Neural cell (in vitro differentiated cells): ENCODE measurements at regions not wholly inside any gene's neighbourhood (a gene's known extent, or its start where the extent isn't known, plus 50 kb on each side); places are given as distances from the start of the nearest gene placed in this dataset.

ENCODE experiments used
- EP300 ChIP-seq: fragments of 450-650 bp; conservative IDR thresholded peaks from 2 replicates; pipeline ENCODE4 v1.6.1; 2014; ENCODE audit warnings: antibody characterized with exemption, mild to moderate bottlenecking, moderate library complexity; ENCODE audit not compliant: poor library complexity, severe bottlenecking
- EZH2 ChIP-seq: fragments of 200-600, 300-800 bp; shearing (Covaris generic), sonication (generic); IDR thresholded peaks from 2 replicates; pipeline ENCODE4 v1.6.1; 2014; ENCODE audit warnings: antibody characterized with exemption, low read length, borderline replicate concordance, mild to moderate bottlenecking; ENCODE audit not compliant: insufficient read depth, poor library complexity, severe bottlenecking
- MXI1 ChIP-seq: fragments of 450-650 bp; conservative IDR thresholded peaks from 2 replicates; pipeline ENCODE4 v1.6.1; 2014; ENCODE audit warnings: antibody characterized with exemption, mild to moderate bottlenecking; ENCODE audit not compliant: poor library complexity, severe bottlenecking
- POLR2AphosphoS5 ChIP-seq: IDR thresholded peaks from 2 replicates; pipeline ENCODE4 v1.6.1; 2012
- RAD21 ChIP-seq: fragments of 450-650 bp; conservative IDR thresholded peaks from 2 replicates; pipeline ENCODE4 v1.6.1; 2014; ENCODE audit warnings: antibody characterized with exemption, mild to moderate bottlenecking, moderate library complexity
- TAF1 ChIP-seq: IDR thresholded peaks from 2 replicates; pipeline ENCODE4 v1.6.1; 2012; ENCODE audit warnings: low read depth
- TF ChIP-seq, protein P1 (sequence below): fragments of 450-650 bp; IDR thresholded peaks from 2 replicates; pipeline ENCODE4 v1.5.1; 2014; ENCODE audit warnings: antibody characterized with exemption, mild to moderate bottlenecking, moderate library complexity; ENCODE audit not compliant: poor library complexity, severe bottlenecking
- TF ChIP-seq, protein P2 (sequence below): IDR thresholded peaks from 2 replicates; pipeline ENCODE4 v1.6.1; 2012; ENCODE audit warnings: borderline replicate concordance

DNA sequence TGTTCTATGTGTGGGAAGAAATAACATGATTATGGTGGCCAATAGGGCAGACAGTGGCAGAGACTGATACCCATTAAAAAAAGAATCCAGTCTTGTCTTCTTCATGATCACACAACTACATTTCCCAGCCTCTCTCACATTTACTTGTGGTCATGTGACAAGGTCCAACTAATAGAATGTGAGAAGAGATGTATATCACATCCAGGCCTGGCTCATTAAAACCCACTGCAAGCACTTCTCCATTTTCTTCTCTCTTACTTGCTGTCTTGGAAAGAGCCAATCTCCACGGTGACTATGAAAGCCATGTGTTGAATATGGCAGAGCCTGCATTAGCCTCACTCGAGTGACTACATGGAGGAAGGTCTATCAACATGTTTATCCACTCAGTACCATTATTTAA, 306.2 kb upstream of the ZEB2 start:
- TF ChIP-seq, protein P1, sequence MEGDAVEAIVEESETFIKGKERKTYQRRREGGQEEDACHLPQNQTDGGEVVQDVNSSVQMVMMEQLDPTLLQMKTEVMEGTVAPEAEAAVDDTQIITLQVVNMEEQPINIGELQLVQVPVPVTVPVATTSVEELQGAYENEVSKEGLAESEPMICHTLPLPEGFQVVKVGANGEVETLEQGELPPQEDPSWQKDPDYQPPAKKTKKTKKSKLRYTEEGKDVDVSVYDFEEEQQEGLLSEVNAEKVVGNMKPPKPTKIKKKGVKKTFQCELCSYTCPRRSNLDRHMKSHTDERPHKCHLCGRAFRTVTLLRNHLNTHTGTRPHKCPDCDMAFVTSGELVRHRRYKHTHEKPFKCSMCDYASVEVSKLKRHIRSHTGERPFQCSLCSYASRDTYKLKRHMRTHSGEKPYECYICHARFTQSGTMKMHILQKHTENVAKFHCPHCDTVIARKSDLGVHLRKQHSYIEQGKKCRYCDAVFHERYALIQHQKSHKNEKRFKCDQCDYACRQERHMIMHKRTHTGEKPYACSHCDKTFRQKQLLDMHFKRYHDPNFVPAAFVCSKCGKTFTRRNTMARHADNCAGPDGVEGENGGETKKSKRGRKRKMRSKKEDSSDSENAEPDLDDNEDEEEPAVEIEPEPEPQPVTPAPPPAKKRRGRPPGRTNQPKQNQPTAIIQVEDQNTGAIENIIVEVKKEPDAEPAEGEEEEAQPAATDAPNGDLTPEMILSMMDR: no peak
- TF ChIP-seq RAD21 (no peak), MXI1 (no peak), TAF1 (no peak), POLR2AphosphoS5 (no peak), EP300 (no peak), EZH2 (no peak)
- TF ChIP-seq, protein P2, sequence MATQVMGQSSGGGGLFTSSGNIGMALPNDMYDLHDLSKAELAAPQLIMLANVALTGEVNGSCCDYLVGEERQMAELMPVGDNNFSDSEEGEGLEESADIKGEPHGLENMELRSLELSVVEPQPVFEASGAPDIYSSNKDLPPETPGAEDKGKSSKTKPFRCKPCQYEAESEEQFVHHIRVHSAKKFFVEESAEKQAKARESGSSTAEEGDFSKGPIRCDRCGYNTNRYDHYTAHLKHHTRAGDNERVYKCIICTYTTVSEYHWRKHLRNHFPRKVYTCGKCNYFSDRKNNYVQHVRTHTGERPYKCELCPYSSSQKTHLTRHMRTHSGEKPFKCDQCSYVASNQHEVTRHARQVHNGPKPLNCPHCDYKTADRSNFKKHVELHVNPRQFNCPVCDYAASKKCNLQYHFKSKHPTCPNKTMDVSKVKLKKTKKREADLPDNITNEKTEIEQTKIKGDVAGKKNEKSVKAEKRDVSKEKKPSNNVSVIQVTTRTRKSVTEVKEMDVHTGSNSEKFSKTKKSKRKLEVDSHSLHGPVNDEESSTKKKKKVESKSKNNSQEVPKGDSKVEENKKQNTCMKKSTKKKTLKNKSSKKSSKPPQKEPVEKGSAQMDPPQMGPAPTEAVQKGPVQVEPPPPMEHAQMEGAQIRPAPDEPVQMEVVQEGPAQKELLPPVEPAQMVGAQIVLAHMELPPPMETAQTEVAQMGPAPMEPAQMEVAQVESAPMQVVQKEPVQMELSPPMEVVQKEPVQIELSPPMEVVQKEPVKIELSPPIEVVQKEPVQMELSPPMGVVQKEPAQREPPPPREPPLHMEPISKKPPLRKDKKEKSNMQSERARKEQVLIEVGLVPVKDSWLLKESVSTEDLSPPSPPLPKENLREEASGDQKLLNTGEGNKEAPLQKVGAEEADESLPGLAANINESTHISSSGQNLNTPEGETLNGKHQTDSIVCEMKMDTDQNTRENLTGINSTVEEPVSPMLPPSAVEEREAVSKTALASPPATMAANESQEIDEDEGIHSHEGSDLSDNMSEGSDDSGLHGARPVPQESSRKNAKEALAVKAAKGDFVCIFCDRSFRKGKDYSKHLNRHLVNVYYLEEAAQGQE: no peak
